Adrenal gland (tissue), 9 donors: ENCODE measurements at regions not wholly inside any gene's neighbourhood (a gene's known extent, or its start where the extent isn't known, plus 50 kb on each side); places are given as distances from the start of the nearest gene placed in this dataset.

Experiments used
- DNase-seq, 7 donors: peaks; one replicate each; pipeline ENCODE4 v3.0.0-alpha.2; 2019 to 2020
- H3K27ac ChIP-seq, 5 donors: fragments of 200-600 bp; sonication (generic) in 4 of 5; 1 replicate in 3 of 5; 2 replicates in 2 of 5; pipeline versions ENCODE4 v1.5.1 to v1.8.0; 2016 to 2020; ENCODE audit warnings: mild to moderate bottlenecking in 1 of 5
- H3K27me3 ChIP-seq: fragments of 200-600 bp; 2 replicates; pipeline ENCODE4 v1.8.0; 2021
- H3K36me3 ChIP-seq, 2 donors: fragments of 200-600 bp; replicated peaks in 1 of 2; 1 replicate in 1 of 2; 2 replicates in 1 of 2; pipeline versions ENCODE4 v1.5.1 to v1.8.0; 2018 to 2022
- H3K4me1 ChIP-seq, 2 donors: fragments of 200-600 bp; replicated peaks in 1 of 2; 1 replicate in 1 of 2; 2 replicates in 1 of 2; pipeline versions ENCODE4 v1.5.1 to v1.8.0; 2018 to 2021
- H3K4me3 ChIP-seq, 4 donors: fragments of 200-600 bp; sonication (generic) in 3 of 4; one replicate each; pipeline ENCODE4 v1.5.1; 2016 to 2018
- H3K9me3 ChIP-seq, 3 donors: fragments of 200-600 bp; sonication (generic) in 1 of 3; replicated peaks in 1 of 3; 1 replicate in 2 of 3; 2 replicates in 1 of 3; pipeline versions ENCODE4 v1.5.1 to v1.8.0; 2016 to 2021
- CTCF ChIP-seq, 6 experiments: fragments of 450-650 bp in 4 of 6; fragments of 200-600 bp in 2 of 6; sonication (generic) in 1 of 6; IDR thresholded peaks; 1 replicate in 5 of 6; 2 replicates in 1 of 6; pipeline versions ENCODE4 v1.5.1 to v1.8.0; 2016 to 2021; ENCODE audit warnings: antibody characterized with exemption in 6 of 6, mild to moderate bottlenecking in 2 of 6, moderate library complexity in 1 of 6
- POLR2A ChIP-seq, 2 donors: fragments of 450-650 bp; IDR thresholded peaks; one replicate each; pipeline ENCODE4 v1.6.1; 2017; ENCODE audit warnings: antibody characterized with exemption in 2 of 2, mild to moderate bottlenecking in 2 of 2, moderate library complexity in 1 of 2
- WGBS, 4 donors: extraction: QIAGEN DNeasy Blood & Tissue Kit in 2 of 4; methylation state at CpG; one replicate each; pipeline versions ENCODE4 v1.1.5 to v1.1.7; 2013 to 2017; 5-methylcytosine and 5-hydroxymethylcytosine counted together
- intact Hi-C, 2 donors: fragments of 100-400 bp; cut with DNase I; formaldehyde crosslinking; loops; one replicate each; pipeline versions ENCODE4 v1.14.1 to v1.15.0; 2022 to 2023
- donor health status: healthy with polysubstance abuse.
- donor health status: Bipolar disorder and iron deficiency.
- donor health status: DM: yes; HTN: yes; CAD: no.
- donor health status: DM: no; HTN: no; CAD: no.
- donor health status: DM: no; HTN: no; CAD: no.

GRCh38 chr7:85771516-85771915, 584.7 kb upstream of the SEMA3D start:
- Histone ChIP-seq H3K27ac (no peak overlapping the region), H3K4me1 (no peaks in the 10 kb centered on the region), H3K27me3 (no peaks in the 10 kb centered on the region), H3K9me3 (no peaks in the 10 kb centered on the region), H3K36me3 (no peaks in the 10 kb centered on the region), H3K4me3 (no peak overlapping the region)
- intact Hi-C loops, result no loop called here
- no peak for DNase-seq
- TF ChIP-seq CTCF (IDR thresholded peaks at IDR 0.05) (no peak), POLR2A (IDR thresholded peaks at IDR 0.05) (no peak)
- WGBS, 4 donors, result 77 to 90% (median 81%) methylated on average over 3 of the region's 3 CpGs

GRCh38 chr7:85770332-85770731, 583.5 kb upstream of the SEMA3D start:
- TF ChIP-seq CTCF (IDR thresholded peaks at IDR 0.05) (no peak), POLR2A (IDR thresholded peaks at IDR 0.05) (no peak)
- H3K4me1 ChIP-seq, result no peaks in the 10 kb centered on the region
- no peaks in the 10 kb centered on the region for H3K9me3 ChIP-seq
- H3K27me3 ChIP-seq, result no peaks in the 10 kb centered on the region
- H3K27ac ChIP-seq, result no peak overlapping the region
- WGBS, 4 donors, result 80 to 84% (median 82%) methylated on average over 3 of the region's 3 CpGs
- intact Hi-C loops, result no loop called here
- DNase-seq, result no peak
- H3K36me3 ChIP-seq, result no peaks in the 10 kb centered on the region
- H3K4me3 ChIP-seq, result no peak overlapping the region

GRCh38 chr7:85765698-85766298, 578.9 kb upstream of the SEMA3D start:
- TF ChIP-seq POLR2A (IDR thresholded peaks at IDR 0.05), result no peak
- no peak for TF ChIP-seq CTCF (IDR thresholded peaks at IDR 0.05)
- intact Hi-C loops, result no loop called here
- Histone ChIP-seq H3K9me3 (no peaks in the 10 kb centered on the region), H3K4me1 (no peaks in the 10 kb centered on the region), H3K36me3 (no peaks in the 10 kb centered on the region), H3K4me3 (no peak overlapping the region), H3K27ac (no peak overlapping the region), H3K27me3 (no peaks in the 10 kb centered on the region)
- DNase-seq, result no peak
- 61 to 70% (median 65%) methylated on average over 11 of the region's 11 CpGs for WGBS, 4 donors

GRCh38 chr7:85764034-85764433, 577.2 kb upstream of the SEMA3D start:
- Histone ChIP-seq H3K4me3 (no peak overlapping the region), H3K27ac (no peak overlapping the region), H3K4me1 (no peaks in the 10 kb centered on the region), H3K36me3 (no peaks in the 10 kb centered on the region), H3K27me3 (no peaks in the 10 kb centered on the region), H3K9me3 (no peaks in the 10 kb centered on the region)
- no peak for DNase-seq
- intact Hi-C loops, result no loop called here
- TF ChIP-seq POLR2A (IDR thresholded peaks at IDR 0.05) (no peak), CTCF (IDR thresholded peaks at IDR 0.05) (no peak)
- 45 to 61% (median 53%) methylated on average over 2 of the region's 2 CpGs for WGBS, 4 donors
